HUDEP-2 (cell line): ENCODE measurements at regions not wholly inside any gene's neighbourhood (a gene's known extent, or its start where the extent isn't known, plus 50 kb on each side); places are given as distances from the start of the nearest gene placed in this dataset.
"Not testable (repeated sequence)": the region's sequence is repeated elsewhere in the genome, so short reads cannot be mapped to it uniquely, and the experiment has no call there.

ENCODE experiments used
- DNase-seq, 76 experiments: peaks; one replicate each; lab custom pipeline; 2025; ENCODE audit not compliant: unreplicated experiment in 76 of 76; lab: John Stamatoyannopoulos, UW

- DNase-seq = no peak
Observed at GRCh38 chr7:115574681-115575291, 455.8 kb downstream of the TFEC start.

DNA sequence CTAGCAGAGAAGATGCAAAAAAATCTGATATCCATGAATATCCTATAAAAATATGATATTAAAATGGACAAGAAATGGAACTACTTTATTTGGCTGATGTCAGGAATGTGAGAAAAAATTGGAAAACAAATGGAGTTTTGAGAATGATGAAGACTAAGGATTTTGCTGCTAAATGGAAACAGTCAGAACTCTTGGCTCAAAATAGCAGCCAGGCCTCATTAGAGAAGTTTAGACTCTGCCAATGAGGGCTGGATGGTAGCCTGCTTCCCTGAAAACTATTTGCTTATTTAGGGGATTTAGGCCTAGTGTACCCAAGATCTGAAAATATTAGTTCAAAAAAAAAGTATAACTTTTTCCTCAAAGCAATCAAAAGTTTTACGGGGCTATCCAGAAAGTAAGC is 458.5 kb downstream of the TFEC start:
- DNase-seq = no peak

- peak in 4 of 76 experiments; percentile 0 to 55 (median 30) for DNase-seq
Observed at GRCh38 chr7:115561335-115562110, 469.0 kb downstream of the TFEC start.

- no peak for DNase-seq
Observed at GRCh38 chr7:115559877-115560276, 470.7 kb downstream of the TFEC start.

DNA sequence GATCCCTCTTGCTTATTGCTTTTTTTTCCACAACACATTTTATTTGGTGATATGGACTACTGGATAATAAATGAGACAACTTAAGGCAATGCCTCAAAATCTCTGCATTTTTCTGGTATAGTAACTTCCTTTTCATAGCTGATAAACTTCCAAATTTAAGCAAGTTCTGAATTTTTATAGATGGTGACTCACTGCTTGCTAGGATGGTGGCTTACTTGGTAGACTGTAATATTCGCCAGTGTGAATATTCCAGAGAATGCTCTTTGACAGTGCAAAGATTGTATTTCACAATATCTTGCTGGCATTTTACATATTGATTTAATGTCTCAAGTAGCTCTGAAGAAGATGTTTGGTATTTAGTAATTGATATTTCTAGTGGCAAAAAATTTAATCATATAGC is 472.4 kb downstream of the TFEC start:
- DNase-seq = no peak

DNA sequence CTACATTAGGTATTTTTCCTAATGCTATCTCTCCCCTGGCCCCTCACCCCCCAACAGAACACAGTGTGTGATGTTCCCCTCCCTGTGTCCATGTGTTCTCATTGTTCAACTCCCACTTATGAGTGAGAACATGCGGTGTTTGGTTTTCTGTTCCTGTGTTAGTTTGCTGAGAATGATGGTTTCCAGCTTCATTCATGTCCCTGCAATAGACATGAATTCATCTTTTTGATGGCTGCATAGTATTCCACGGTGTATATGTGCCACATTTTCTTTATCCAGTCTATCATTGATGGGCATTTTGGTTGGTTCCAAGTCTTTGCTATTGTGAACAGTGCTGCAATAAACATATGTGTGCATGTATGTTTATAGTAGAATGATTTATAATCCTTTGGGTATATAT is 473.3 kb downstream of the TFEC start:
- not testable (repeated sequence) for DNase-seq

- no peak for DNase-seq
Observed at GRCh38 chr7:115552766-115553165, 477.8 kb downstream of the TFEC start.

DNA sequence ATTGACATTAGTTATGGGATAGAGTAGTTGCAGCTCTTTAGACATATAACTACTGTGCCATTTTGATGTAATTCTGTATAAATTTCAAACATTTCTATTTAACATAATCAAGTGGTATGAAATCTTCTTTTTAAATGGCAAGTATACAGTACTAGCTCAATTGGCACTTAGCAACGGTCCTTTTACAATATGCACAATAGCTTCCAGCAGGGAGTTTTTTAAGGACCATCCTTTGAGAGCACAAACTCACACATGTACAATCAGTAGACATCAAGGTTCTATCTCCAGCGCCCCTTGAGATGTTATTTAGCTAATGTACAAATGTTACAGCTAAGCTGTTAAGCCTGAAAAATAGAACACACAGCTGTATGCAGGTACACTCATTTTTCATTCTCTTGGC is 480.7 kb downstream of the TFEC start:
- DNase-seq = no peak

- no peak for DNase-seq
Observed at GRCh38 chr7:115548756-115549155, 481.8 kb downstream of the TFEC start.

- DNase-seq = no peak
Observed at GRCh38 chr7:115546790-115547189, 483.8 kb downstream of the TFEC start.

DNA sequence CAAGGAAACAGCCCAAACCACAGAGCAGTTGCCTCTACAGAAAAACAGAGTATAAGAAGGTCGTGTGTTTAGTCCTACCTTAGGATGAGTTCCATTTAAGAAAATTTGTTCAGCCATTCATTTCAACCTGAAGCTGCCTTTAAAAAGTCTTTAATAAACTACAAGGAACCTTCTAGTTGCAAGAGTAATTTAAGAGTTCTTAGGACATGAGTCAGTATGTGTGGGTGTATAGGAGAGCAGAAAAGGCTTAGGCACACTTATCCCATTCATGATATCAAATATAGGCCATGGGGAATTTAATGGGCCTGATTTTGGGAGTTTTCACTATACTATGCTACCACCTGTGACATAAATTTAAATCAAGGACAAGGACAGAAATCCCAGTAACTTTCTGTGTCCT is 496.8 kb downstream of the TFEC start:
- no peak for DNase-seq

DNA sequence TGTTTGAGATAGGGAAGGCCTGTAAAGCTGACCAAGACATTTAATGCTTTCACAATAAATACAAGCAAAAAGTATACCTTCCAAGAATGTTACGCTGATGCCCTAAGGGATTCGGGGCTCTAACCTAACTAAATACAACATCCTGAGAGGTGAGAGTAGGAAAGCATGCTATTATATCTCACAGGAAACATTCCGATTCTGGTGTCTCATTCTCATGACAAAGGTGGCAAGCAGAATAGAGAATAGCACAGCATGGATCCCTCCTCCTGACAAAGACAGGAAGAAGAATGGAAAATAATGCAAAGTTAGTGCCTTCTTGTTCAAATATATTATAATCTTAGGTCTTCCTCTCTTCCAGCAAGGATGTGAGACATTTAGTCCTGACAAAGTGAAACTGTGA is 504.3 kb downstream of the TFEC start:
- no peak for DNase-seq

- DNase-seq = no peak
Observed at GRCh38 chr7:115522174-115522573, 508.4 kb downstream of the TFEC start.

DNA sequence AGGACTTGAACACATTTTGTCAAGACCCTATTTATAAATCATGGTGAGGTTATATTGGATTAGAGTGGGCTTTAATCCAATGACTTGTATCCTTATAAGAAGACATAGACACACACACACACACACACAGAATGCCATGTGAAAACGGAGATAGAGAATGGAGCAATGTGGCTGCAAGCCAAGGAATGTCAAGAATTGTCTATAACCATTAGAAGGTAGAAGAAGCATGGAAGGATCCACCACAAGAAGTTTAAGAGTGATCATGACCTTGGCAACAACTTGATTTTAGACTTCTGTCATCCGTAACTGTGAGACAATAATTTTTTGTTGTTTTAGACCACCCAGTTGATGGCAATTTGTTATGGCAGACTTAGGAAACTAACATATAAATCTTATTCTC is 514.2 kb downstream of the TFEC start:
- no peak for DNase-seq

DNA sequence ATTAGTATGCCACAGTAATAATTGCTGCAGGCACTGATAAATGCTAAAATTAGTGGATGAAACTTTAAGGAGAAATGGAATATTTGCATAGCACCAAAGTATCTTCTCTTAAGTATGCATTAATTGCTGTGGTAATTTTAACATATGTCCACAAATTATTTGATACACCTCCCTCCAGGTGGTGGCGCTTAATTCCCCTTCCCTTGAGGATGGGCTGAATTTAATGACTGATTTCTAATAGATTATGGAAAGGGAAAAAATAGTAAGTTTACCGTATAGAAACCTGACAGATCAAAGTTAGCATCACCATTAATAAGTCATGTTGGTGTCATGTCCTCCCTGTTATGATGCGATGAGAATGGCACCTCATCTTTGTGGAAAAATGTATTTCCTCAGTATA is 519.2 kb downstream of the TFEC start:
- DNase-seq = no peak

DNA sequence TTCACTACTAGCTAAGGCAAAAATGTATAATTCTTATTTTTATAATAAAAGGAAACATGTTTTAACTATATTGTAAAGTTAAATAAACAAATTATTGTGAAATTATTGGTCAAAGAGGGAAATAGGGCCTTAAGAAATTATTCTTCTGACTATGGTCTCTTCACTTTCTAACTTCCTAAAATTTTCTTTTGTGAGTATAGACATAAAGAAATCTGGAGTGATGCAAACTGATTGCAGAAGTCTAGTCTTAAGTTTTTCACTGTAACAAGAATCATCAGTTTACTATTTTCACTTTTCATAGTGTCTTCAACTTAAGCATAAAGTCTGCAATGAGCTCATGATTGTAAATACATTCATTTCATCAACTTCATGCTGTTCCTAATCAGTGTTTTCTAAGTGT is 525.4 kb downstream of the TFEC start:
- no peak for DNase-seq

DNA sequence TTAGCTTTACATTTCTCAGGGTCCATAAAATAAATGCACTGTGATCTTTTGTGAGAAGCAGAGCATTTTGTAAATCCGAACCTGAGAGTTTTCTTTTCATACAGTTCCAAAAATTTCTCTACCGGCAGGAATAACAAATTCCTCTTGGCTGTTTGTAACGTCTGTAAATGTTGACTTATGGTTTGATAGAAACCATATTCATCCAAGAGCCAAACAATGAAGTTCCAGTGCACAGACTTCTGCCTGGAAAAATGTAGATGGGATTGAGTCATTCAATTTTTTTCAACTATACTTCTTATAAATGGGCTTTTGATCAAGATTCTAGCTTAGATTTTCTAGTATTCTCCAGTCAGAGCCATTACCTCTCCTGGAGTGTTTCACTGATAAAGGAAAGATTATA is 530.6 kb downstream of the TFEC start:
- DNase-seq = no peak

DNA sequence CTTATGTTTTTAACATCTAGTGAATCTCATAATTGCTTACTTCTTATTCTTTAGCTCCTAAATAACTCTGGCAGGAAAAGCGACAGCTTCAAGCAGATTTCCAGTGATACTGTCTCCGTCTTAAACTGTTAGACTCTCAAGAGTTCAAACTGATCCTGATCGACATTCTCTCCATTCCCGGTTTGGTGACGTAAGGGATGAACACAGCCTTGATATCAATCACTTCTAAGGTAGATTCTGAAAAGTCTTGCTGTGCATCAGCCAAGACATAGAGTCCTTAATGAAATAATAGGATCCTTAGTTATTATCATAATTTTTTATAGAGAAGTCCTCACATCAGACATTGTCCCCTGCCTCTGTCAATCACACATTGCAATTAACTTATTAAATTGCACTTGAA is 534.6 kb downstream of the TFEC start:
- no peak for DNase-seq

- no peak for DNase-seq
Observed at GRCh38 chr7:115494529-115495147, 535.9 kb downstream of the TFEC start.

GRCh38 chr7:115493381-115493780 is 537.2 kb downstream of the TFEC start:
- no peak for DNase-seq

DNA sequence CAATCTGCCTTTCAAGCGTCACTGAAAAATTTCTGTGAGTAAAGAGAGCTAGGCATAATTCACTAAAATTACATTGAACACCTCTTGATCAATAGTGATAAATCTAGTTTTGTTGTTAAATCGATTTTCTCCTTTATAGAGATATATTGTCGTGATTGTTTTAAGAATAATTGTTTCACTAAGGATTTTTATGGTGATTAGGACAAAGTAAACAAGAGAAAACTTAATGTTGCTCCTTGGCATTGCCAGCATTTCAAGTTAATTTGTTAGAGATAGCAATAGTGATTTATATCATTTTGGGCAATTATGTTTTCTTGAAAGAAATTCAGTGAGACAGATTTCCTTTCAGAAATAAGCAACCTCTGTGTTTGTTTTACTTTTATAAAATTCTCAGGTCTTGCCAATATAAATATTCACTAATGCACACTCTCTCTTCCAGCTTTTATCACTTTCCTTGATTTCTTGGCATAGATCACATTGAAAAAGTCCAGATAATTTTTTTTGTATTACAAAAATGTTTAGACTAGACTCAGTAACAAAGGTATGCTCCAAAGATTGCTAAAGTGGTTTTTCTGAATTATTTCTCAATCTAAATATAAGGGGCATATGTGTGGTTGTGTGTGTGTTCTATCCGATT is 538.7 kb downstream of the TFEC start:
- DNase-seq = no peak

GRCh38 chr7:115479448-115479847 is 551.1 kb downstream of the TFEC start:
- DNase-seq = no peak
